Astrocyte (in vitro differentiated cells and primary cell): ENCODE measurements at regions not wholly inside any gene's neighbourhood (a gene's known extent, or its start where the extent isn't known, plus 50 kb on each side); places are given as distances from the start of the nearest gene placed in this dataset.

Experiments used
- DNase-seq: peaks from one replicate; pipeline ENCODE4 v3.0.0-alpha.2; 2010; ENCODE audit warnings: low read depth
- FAIRE-seq: peaks from 2 replicates; lab custom pipeline; 2011; peaks lifted over from hg19 to GRCh38; lab: Jason Lieb, UNC
- H2AFZ ChIP-seq: 2 replicates; pipeline ENCODE4 v1.6.0; 2012; ENCODE audit warnings: low read depth, low read length, inconsistent platforms
- H3K27ac ChIP-seq: 2 replicates; pipeline ENCODE4 v1.5.1; 2011; ENCODE audit warnings: low read depth, low read length, inconsistent platforms
- H3K27me3 ChIP-seq: 2 replicates; pipeline ENCODE4 v1.6.0; 2011; ENCODE audit warnings: low read length, inconsistent platforms; ENCODE audit not compliant: insufficient read depth
- H3K36me3 ChIP-seq: 2 replicates; pipeline ENCODE4 v1.5.1; 2011; ENCODE audit warnings: low read length, inconsistent platforms; ENCODE audit not compliant: insufficient read depth
- H3K4me1 ChIP-seq: 2 replicates; pipeline ENCODE4 v1.5.1; 2011; ENCODE audit warnings: low read length, inconsistent platforms; ENCODE audit not compliant: insufficient read depth
- H3K4me2 ChIP-seq: 2 replicates; pipeline ENCODE4 v1.6.0; 2012; ENCODE audit warnings: low read length, inconsistent platforms
- H3K4me3 ChIP-seq: 2 replicates; pipeline ENCODE4 v1.5.1; 2011; ENCODE audit warnings: low read depth, mild to moderate bottlenecking, low read length, inconsistent platforms; ENCODE audit not compliant: insufficient read depth
- H3K79me2 ChIP-seq: 2 replicates; pipeline ENCODE4 v1.6.0; 2012; ENCODE audit warnings: mild to moderate bottlenecking, low read length, inconsistent platforms; ENCODE audit not compliant: insufficient read depth
- H3K9ac ChIP-seq: 2 replicates; pipeline ENCODE4 v1.6.0; 2012; ENCODE audit warnings: mild to moderate bottlenecking, low read length, inconsistent platforms
- H3K9me3 ChIP-seq: 2 replicates; pipeline ENCODE4 v1.5.1; 2012; ENCODE audit warnings: low read depth, mild to moderate bottlenecking, low read length, inconsistent platforms; ENCODE audit not compliant: insufficient read depth
- H4K20me1 ChIP-seq: 2 replicates; pipeline ENCODE4 v1.6.0; 2012; ENCODE audit warnings: low read length, inconsistent platforms; ENCODE audit not compliant: insufficient read depth
- H3K27ac Mint-ChIP-seq: one replicate; pipeline ENCODE4 v1.8.0; 2021; ENCODE audit warnings: mild to moderate bottlenecking, mixed read lengths; ENCODE audit not compliant: unreplicated experiment
- H3K27me3 Mint-ChIP-seq: one replicate; pipeline ENCODE4 v1.8.0; 2021; ENCODE audit warnings: low read depth, mixed read lengths; ENCODE audit not compliant: unreplicated experiment
- H3K36me3 Mint-ChIP-seq: one replicate; pipeline ENCODE4 v1.8.0; 2021; ENCODE audit warnings: low read depth, mixed read lengths; ENCODE audit not compliant: unreplicated experiment
- H3K4me1 Mint-ChIP-seq: one replicate; pipeline ENCODE4 v1.8.0; 2021; ENCODE audit warnings: low read depth, mixed read lengths; ENCODE audit not compliant: unreplicated experiment
- H3K4me3 Mint-ChIP-seq: one replicate; pipeline ENCODE4 v1.8.0; 2021; ENCODE audit warnings: mild to moderate bottlenecking, moderate library complexity, mixed read lengths; ENCODE audit not compliant: unreplicated experiment
- H3K9me3 Mint-ChIP-seq: one replicate; pipeline ENCODE4 v1.8.0; 2021; ENCODE audit warnings: mild to moderate bottlenecking, mixed read lengths; ENCODE audit not compliant: unreplicated experiment
- CTCF ChIP-seq: IDR thresholded peaks from 2 replicates; pipeline ENCODE4 v1.5.1; 2011; ENCODE audit warnings: low read depth, mild to moderate bottlenecking, inconsistent platforms, low read length, moderate library complexity; ENCODE audit not compliant: insufficient read depth
- EZH2 ChIP-seq: IDR thresholded peaks from 2 replicates; pipeline ENCODE4 v1.6.1; 2012; ENCODE audit warnings: mild to moderate bottlenecking, low read length, inconsistent platforms; ENCODE audit not compliant: insufficient read depth

- H4K20me1 ChIP-seq: no peaks in the 10 kb centered on the region
- H3K4me3 ChIP-seq: no peak overlapping the region
- H3K79me2 ChIP-seq: no peaks in the 10 kb centered on the region
- H3K27ac Mint-ChIP-seq: no peak overlapping the region
- H3K4me3 Mint-ChIP-seq: no peak overlapping the region
- H3K4me1 ChIP-seq: no peaks in the 10 kb centered on the region
- DNase-seq (no peak), FAIRE-seq (no peak)
- no peaks in the 10 kb centered on the region for H3K36me3 ChIP-seq
- H3K27ac ChIP-seq: no peak overlapping the region
- no peak overlapping the region for H3K9ac ChIP-seq
- TF ChIP-seq CTCF: no peak
- H3K4me1 Mint-ChIP-seq: no peaks in the 10 kb centered on the region
- H3K4me2 ChIP-seq: no peak overlapping the region
- no peak overlapping the region for H2AFZ ChIP-seq
- no peaks in the 10 kb centered on the region for H3K9me3 ChIP-seq
- H3K27me3 Mint-ChIP-seq: peaks cover 4% of the 10 kb centered on the region
- H3K36me3 Mint-ChIP-seq: no peaks in the 10 kb centered on the region
- H3K9me3 Mint-ChIP-seq: peaks cover 7% of the 10 kb centered on the region
- no peaks in the 10 kb centered on the region for H3K27me3 ChIP-seq
Measured at GRCh38 chr2:7904319-7904718, 777.5 kb upstream of the ID2 start.

- Histone ChIP-seq H3K27ac (no peak overlapping the region), H2AFZ (no peak overlapping the region), H3K4me2 (no peak overlapping the region), H3K36me3 (no peaks in the 10 kb centered on the region), H3K9me3 (no peaks in the 10 kb centered on the region), H3K9ac (no peak overlapping the region), H3K79me2 (no peaks in the 10 kb centered on the region), H3K27me3 (no peaks in the 10 kb centered on the region), H3K4me1 (no peaks in the 10 kb centered on the region), H3K4me3 (no peak overlapping the region), H4K20me1 (no peaks in the 10 kb centered on the region)
- FAIRE-seq (no peak), DNase-seq (no peak)
- Mint-ChIP-seq H3K4me1 (no peaks in the 10 kb centered on the region), H3K27me3 (peaks cover 7% of the 10 kb centered on the region), H3K36me3 (no peaks in the 10 kb centered on the region), H3K4me3 (no peak overlapping the region), H3K9me3 (peaks cover 7% of the 10 kb centered on the region), H3K27ac (no peak overlapping the region)
- TF ChIP-seq CTCF (no peak), EZH2 (no peak)
Measured at GRCh38 chr2:7905756-7906155, 776.1 kb upstream of the ID2 start.

GRCh38 chr2:7906431-7906830 lies 775.4 kb upstream of the ID2 start:
- no peaks in the 10 kb centered on the region for H3K36me3 ChIP-seq
- no peaks in the 10 kb centered on the region for H3K9me3 ChIP-seq
- no peak for TF ChIP-seq EZH2
- TF ChIP-seq CTCF: no peak
- no peaks in the 10 kb centered on the region for H4K20me1 ChIP-seq
- no peaks in the 10 kb centered on the region for H3K27me3 ChIP-seq
- peaks cover 7% of the 10 kb centered on the region for H3K9me3 Mint-ChIP-seq
- H3K36me3 Mint-ChIP-seq: no peaks in the 10 kb centered on the region
- DNase-seq (no peak), FAIRE-seq (no peak)
- no peak overlapping the region for H3K9ac ChIP-seq
- H3K4me1 Mint-ChIP-seq: no peaks in the 10 kb centered on the region
- no peak overlapping the region for H3K4me2 ChIP-seq
- H3K4me3 Mint-ChIP-seq: no peak overlapping the region
- no peak overlapping the region for H3K27ac Mint-ChIP-seq
- H2AFZ ChIP-seq: no peak overlapping the region
- H3K4me3 ChIP-seq: no peak overlapping the region
- H3K4me1 ChIP-seq: no peaks in the 10 kb centered on the region
- no peak overlapping the region for H3K27ac ChIP-seq
- peaks cover 7% of the 10 kb centered on the region for H3K27me3 Mint-ChIP-seq
- H3K79me2 ChIP-seq: no peaks in the 10 kb centered on the region
